Right cardiac atrium (tissue), 5 donors: ENCODE measurements at regions not wholly inside any gene's neighbourhood (a gene's known extent, or its start where the extent isn't known, plus 50 kb on each side); places are given as distances from the start of the nearest gene placed in this dataset.

Experiments used
- ATAC-seq, 2 donors: fragments of 200-7000 bp; cut with Tn5 transposase; one replicate each; pipeline versions ENCODE4 v1.8.0 to v1.9.1; 2020; ENCODE audit warnings: moderate library complexity in 2 of 2, mild to moderate bottlenecking in 1 of 2
- DNase-seq, 3 donors: peaks; one replicate each; pipeline ENCODE4 v3.0.0-alpha.2; 2020
- H3K27ac ChIP-seq: one replicate; pipeline ENCODE4 v1.5.1; 2013; ENCODE audit warnings: mild to moderate bottlenecking, low read length, control low read depth, moderate library complexity
- H3K27me3 ChIP-seq: one replicate; pipeline ENCODE4 v1.6.1; 2013; ENCODE audit not compliant: control insufficient read depth, insufficient read depth
- H3K4me1 ChIP-seq: one replicate; pipeline ENCODE4 v1.6.1; 2013; ENCODE audit warnings: low read length; ENCODE audit not compliant: control insufficient read depth, insufficient read depth
- H3K4me3 ChIP-seq: one replicate; pipeline ENCODE4 v1.5.1; 2013; ENCODE audit warnings: low read length, control low read depth
- H3K9me3 ChIP-seq: one replicate; pipeline ENCODE4 v1.6.1; 2013; ENCODE audit warnings: low read length; ENCODE audit not compliant: control insufficient read depth
- whole genome bisulfite sequencing: extraction: QIAGEN DNeasy Blood & Tissue Kit; methylation state at CpG from one replicate; pipeline ENCODE4 v1.1.7; 2013; 5-methylcytosine and 5-hydroxymethylcytosine counted together
- intact Hi-C, 4 donors: fragments of 100-400 bp; cut with DNase I; formaldehyde crosslinking; loops; one replicate each; pipeline versions ENCODE4 v1.11.0 to v1.14.0; 2022 to 2023
- donor health status: healthy with polysubstance abuse.
- donor health status: DM: no; HTN: yes; CAD: no.
- donor health status: DM: no; HTN: no; CAD: no.
- donor health status: DM: no; HTN: yes; CAD: no; lungs with severe emphysema.
- donor health status: DM: yes; HTN: yes; CAD: no.

DNA sequence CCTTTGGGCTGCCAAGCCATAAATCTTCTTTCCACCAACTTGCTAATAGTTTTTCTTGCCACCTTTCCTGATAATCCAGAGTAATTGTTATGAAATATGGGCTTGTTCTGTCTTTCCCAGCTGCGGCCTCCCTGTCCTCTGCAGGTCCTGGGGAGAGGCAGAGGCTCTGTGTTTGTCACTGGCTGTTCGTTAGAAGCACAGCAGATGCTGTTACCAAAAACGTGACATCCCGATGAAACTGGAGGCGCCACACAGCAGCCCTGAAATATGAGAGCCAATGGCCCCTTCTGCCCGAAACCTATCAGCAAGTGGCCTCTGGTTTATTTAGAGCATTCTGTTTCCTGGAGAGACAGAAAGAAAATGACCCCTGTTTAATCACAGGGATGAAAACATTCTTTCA lies 115.1 kb upstream of the ANKFN1 start:
- Histone ChIP-seq H3K27ac (no peak overlapping the region), H3K27me3 (no peaks in the 10 kb centered on the region), H3K9me3 (no peaks in the 10 kb centered on the region), H3K4me1 (no peaks in the 10 kb centered on the region), H3K4me3 (no peak overlapping the region)
- 41% methylated on average over 6 of the region's 6 CpGs for WGBS
- intact Hi-C loops = no loop called here
- DNase-seq = no peak
- ATAC-seq = no peak

DNA sequence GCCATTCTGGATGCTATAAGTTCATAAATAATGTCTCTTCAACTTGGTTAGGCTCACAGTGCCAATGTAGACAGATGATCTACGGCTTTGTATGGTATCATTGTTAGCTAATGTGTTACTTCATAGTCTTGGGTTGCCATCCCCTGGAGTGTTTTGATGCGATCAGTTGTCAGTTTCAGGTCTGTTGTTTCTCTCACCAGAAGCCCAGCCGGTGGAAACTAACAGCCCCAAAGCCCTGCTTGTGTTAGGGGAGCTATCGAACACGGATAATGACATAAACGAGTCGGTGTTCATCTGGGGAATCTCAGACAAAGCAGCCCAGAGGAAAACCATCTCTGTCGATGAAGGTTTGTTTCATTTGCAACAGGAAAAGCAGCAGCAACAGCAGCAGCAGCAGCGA lies 107.4 kb upstream of the ANKFN1 start:
- 34% methylated on average over 9 of the region's 9 CpGs for WGBS
- H3K27me3 ChIP-seq = no peaks in the 10 kb centered on the region
- intact Hi-C loops = no loop called here
- H3K4me3 ChIP-seq = no peak overlapping the region
- no peaks in the 10 kb centered on the region for H3K4me1 ChIP-seq
- no peaks in the 10 kb centered on the region for H3K9me3 ChIP-seq
- DNase-seq = no peak
- no peak overlapping the region for H3K27ac ChIP-seq
- ATAC-seq = no peak

DNA sequence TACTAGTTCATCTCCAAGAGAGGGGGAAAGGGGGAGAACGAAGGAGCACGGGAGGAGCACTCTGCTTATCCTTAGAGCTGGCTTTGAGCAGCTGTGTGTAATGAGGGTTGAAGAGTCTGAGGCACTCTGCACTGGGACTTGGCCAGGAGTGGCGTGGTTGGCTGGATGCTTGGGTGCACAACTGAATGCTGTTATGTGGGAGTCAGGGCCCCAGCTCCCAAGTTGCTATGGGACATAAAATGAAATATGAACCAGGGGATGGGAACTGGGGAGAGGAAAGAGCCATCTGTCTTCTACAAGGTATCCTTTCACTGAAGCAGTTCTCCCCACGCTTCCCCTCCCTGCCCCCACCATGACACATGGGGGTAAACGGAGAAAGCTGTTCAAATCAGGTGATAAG lies 105.9 kb upstream of the ANKFN1 start:
- Histone ChIP-seq H3K4me1 (no peaks in the 10 kb centered on the region), H3K27ac (no peak overlapping the region), H3K27me3 (no peaks in the 10 kb centered on the region), H3K9me3 (no peaks in the 10 kb centered on the region), H3K4me3 (no peak overlapping the region)
- WGBS = 27% methylated on average over 5 of the region's 5 CpGs
- ATAC-seq = no peak
- no peak for DNase-seq
- intact Hi-C loops = no loop called here

DNA sequence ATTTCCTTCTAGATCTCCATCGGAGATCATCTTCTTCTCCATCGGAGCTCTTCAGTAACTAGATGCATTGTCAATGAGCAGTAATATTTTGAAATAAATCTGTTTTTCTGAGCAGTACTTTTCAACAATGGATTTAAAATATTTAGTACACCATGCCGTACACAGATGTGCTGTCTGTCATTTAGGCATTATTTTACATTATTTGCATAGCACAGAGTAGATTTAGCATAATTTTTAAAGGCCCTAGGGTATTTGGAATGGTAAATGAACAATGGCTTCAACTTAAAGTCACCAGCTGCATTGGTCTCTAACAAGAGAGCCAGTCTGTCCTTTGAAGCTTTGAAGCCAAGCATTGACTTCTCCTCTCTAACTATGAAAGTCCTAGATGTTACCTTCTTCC lies 95.4 kb upstream of the ANKFN1 start:
- H3K27ac ChIP-seq = no peak overlapping the region
- DNase-seq (no peak), ATAC-seq (no peak)
- H3K27me3 ChIP-seq = no peaks in the 10 kb centered on the region
- intact Hi-C loops = no loop called here
- 85% methylated on average over 3 of the region's 3 CpGs for WGBS
- H3K4me1 ChIP-seq = no peaks in the 10 kb centered on the region
- no peak overlapping the region for H3K4me3 ChIP-seq
- no peaks in the 10 kb centered on the region for H3K9me3 ChIP-seq

DNA sequence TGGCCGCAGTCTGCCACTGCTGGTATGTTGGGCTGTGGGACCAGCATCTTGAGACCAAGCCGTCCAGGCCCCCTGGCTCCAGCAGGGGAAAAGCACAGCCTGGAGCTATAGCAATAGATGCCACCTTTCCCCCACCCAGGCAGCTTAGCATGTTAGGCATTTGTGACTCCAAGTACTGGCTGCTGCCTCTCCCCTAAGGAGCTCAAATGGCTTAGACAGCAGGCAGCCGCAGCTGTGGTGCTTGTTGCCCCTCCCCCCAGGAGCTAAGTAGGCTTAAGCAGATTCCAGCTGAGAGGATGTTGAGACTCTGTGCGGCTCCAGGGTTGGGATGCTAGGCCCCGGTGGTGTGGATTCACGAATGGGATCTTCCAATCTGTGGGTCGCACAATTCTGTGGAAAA lies 88.8 kb upstream of the ANKFN1 start:
- intact Hi-C loops = no loop called here
- 59% methylated on average over 7 of the region's 7 CpGs for WGBS
- no peaks in the 10 kb centered on the region for H3K9me3 ChIP-seq

DNA sequence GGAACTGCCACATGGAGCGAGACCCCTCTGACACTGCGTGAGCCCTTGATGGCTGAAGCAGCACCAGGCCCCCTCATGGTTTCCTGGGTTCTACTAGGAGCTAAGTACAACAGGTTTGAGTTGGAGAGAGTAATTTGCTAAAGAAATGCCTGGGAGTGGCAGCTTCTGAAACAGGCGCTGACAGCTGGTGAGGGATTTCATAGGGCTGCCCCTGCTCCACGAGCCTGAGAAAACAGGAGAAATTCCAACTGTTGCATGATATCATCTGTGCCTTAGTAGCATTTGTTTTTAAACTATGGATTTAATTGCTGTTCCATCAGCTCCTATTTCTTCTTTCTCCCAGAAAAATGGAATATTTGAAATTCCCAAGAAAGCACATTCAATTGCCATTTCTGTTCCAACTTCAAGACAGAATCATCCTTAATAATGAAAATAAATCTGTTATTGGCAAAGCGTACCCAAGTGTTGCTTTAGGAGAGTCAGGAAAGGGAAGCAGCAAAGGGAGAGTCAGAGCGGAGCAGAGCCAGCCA lies 78.8 kb upstream of the ANKFN1 start:
- no peak overlapping the region for H3K4me3 ChIP-seq
- ATAC-seq = no peak
- intact Hi-C loops = no loop called here

More for the DNA sequence above, 88.8 kb upstream of the ANKFN1 start:
- ATAC-seq (no peak), DNase-seq (no peak)
- Histone ChIP-seq H3K4me3 (no peak overlapping the region), H3K27ac (no peak overlapping the region), H3K4me1 (no peaks in the 10 kb centered on the region), H3K27me3 (no peaks in the 10 kb centered on the region)

DNA sequence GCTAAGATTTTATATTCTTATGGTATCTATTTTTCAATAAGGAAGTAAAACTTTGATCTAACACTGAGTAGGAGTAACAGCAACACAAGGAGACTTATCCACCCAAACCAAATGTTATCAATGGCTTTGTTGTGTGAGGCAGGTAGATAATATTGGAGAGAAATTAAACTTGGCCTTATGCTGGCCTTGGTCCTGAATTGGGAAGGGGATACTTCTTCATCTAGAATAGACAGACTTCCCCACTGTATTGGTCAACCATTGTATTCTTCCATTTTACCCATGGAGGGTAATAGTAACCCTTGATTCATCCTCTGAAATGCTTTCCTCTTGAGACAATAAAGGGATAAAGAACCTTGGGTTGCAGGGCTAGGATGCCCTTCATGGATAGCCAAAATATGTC lies 76.3 kb upstream of the ANKFN1 start:
- intact Hi-C loops = no loop called here

More for the DNA sequence above, 78.8 kb upstream of the ANKFN1 start:
- Histone ChIP-seq H3K4me1 (no peaks in the 10 kb centered on the region), H3K27me3 (no peaks in the 10 kb centered on the region), H3K27ac (no peak overlapping the region), H3K9me3 (no peaks in the 10 kb centered on the region)
- WGBS = 47% methylated on average over 6 of the region's 6 CpGs
- DNase-seq = no peak

DNA sequence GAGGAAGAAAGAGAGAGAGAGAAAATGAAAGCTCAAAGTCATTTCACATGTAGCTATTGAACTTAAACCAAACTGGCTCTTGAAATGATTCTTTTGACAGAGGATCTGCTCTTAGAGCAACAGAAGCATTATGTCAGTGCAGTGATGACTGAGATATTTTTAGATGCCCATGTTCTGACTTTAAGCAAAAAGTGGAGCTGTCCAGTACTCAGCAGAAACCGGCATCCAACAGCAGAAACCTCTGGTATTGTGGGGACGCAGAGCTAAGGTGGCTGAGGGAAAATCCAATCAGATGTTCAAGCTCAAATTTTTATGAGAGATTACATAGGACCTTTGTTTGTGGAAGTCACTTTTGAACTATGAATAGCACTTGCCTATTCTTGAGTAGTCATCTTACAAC lies 69.8 kb upstream of the ANKFN1 start:
- no peak overlapping the region for H3K4me3 ChIP-seq
- intact Hi-C loops = no loop called here
- 55% methylated on average over 2 of the region's 2 CpGs for WGBS

More for the DNA sequence above, 76.3 kb upstream of the ANKFN1 start:
- ATAC-seq (no peak), DNase-seq (no peak)
- Histone ChIP-seq H3K4me1 (no peaks in the 10 kb centered on the region), H3K9me3 (no peaks in the 10 kb centered on the region), H3K27me3 (no peaks in the 10 kb centered on the region), H3K4me3 (no peak overlapping the region), H3K27ac (no peak overlapping the region)

DNA sequence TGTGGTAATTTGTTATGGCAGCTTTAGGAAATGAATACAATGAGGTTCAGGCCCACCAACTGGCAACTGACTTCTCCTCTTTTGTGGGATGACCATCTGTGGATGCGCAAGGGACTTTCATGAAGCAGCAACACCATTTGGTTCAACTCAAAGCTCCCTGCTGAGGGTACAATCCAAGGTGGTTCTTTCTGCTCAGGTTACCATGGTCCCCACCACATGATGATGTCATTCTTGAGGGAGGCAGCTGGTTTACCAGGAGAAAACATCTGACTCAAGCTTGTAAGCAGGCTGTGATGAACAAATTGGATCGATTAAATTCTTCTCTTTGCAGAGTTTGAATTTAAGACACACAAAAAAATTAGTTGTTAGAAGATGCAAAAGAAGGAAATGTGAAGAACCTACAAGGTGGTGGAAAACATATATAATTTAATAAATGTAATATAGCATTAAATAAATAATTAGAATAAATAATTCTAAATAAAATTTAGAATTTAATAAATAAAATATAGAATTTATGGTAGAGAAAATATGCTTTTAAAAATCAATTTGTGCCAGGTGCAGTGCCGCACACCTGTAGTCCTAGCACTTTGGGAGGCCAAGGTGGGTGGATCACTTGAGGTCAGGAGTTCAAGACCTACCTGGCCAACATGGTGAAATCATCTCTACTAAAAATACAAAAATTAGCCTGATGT lies 67.6 kb upstream of the ANKFN1 start:
- Histone ChIP-seq H3K4me3 (no peak overlapping the region), H3K27me3 (no peaks in the 10 kb centered on the region), H3K9me3 (no peaks in the 10 kb centered on the region), H3K27ac (no peak overlapping the region), H3K4me1 (no peaks in the 10 kb centered on the region)
- no peak for ATAC-seq
- 91% methylated on average over 3 of the region's 3 CpGs for WGBS
- intact Hi-C loops = no loop called here
- no peak for DNase-seq

More for the DNA sequence above, 69.8 kb upstream of the ANKFN1 start:
- ATAC-seq = no peak
- H3K4me1 ChIP-seq = no peaks in the 10 kb centered on the region
- no peaks in the 10 kb centered on the region for H3K27me3 ChIP-seq
- DNase-seq = no peak
- no peak overlapping the region for H3K27ac ChIP-seq
- H3K9me3 ChIP-seq = no peaks in the 10 kb centered on the region

DNA sequence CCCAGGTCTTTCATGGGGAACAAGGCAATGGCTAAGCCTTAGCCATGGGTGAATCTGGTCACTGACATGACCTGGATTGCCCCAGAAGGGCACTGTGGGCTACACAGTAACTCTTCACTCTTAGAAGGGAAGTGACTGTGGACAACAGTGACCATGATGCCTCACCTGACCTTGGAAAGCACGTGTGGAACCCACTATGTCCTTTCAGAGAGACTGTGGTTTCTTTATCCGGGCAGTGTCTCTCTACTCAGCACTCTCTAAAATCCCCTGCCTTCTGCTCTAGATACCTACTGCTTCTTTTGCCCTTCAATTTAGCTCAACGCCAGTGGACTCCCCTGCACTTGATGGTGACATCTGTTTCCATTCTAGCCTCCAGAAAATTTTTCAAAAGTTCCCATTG lies 66.1 kb upstream of the ANKFN1 start:
- no peak for DNase-seq
- H3K9me3 ChIP-seq = no peaks in the 10 kb centered on the region
- H3K4me3 ChIP-seq = no peak overlapping the region
- ATAC-seq = no peak
- H3K27ac ChIP-seq = no peak overlapping the region
- WGBS = 50% methylated on average over 3 of the region's 3 CpGs
- intact Hi-C loops = no loop called here
- H3K27me3 ChIP-seq = no peaks in the 10 kb centered on the region
- no peaks in the 10 kb centered on the region for H3K4me1 ChIP-seq

DNA sequence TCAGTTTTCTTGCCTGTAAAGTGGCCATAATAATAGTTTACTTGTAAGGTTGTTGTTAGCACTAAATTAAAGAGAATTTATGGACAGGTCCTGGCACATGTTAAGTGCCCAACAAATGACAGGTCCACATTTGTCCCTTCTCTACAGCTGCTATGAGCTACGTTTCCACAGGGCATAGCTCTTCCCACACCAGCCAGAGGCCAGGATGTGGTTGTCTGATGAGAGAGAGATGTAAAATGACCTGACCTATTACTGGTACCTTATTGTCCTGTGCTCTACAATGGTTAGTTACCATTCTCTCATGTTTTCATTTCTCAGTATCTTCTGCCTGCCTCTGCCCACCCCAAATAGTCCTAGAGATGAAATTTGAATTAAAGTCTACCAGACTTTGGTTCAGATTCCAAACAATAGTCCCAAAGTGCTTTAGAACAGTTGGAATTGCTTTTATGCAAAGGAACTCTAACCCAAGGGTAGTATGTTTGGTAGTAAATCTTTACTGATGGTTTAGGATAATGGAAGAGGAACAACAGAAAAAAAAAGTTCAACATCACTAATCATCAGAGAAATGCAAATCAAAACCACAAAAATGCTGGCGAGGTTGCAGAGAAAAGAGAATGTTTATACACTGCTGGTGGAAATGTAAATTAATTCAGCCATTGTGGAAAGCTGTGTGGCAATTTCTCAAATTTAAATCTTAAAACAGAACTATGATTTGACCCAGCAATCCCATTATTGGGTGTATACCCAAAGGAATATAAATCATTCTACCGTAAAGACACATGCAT lies 57.1 kb upstream of the ANKFN1 start:
- intact Hi-C loops = no loop called here
- Histone ChIP-seq H3K27me3 (no peaks in the 10 kb centered on the region), H3K27ac (no peak overlapping the region), H3K4me3 (no peak overlapping the region), H3K9me3 (no peaks in the 10 kb centered on the region), H3K4me1 (no peaks in the 10 kb centered on the region)
- WGBS = 74% methylated on average over 3 of the region's 3 CpGs
- ATAC-seq = no peak
- no peak for DNase-seq
